ENCODE measurements at regions not wholly inside any gene's neighbourhood (a gene's known extent, or its start where the extent isn't known, plus 50 kb on each side); places are given as distances from the start of the nearest gene placed in this dataset.

DNA sequence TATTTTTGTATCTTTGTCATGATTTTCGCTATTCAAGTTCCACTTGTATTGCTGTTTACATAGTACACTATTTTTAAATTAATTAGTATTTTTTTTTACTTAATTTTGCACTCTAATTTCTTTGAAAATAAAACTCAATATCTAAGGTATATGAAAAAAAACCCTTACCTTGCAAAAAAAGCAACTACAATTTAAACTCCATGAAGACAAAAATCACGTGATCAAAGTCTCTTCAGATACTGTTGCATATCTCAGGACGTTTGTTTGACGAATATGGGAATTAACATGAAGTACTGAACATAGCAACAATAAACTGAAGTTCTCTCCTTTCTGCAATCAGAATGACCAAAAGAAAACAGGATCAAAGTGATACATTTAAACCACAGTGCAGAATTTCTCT, 968.4 kb upstream of the SEL1L start:
- peaks cover 7% of the 10 kb centered on the region for H3K9me3 ChIP-seq (ENCODE audit: severe bottlenecking)
- no peaks in the 10 kb centered on the region for H3K4me1 ChIP-seq (ENCODE audit: insufficient read depth, poor library complexity, severe bottlenecking)
- no peaks in the 10 kb centered on the region for H3K36me3 ChIP-seq (ENCODE audit: low read depth)
- TF ChIP-seq, protein P1, sequence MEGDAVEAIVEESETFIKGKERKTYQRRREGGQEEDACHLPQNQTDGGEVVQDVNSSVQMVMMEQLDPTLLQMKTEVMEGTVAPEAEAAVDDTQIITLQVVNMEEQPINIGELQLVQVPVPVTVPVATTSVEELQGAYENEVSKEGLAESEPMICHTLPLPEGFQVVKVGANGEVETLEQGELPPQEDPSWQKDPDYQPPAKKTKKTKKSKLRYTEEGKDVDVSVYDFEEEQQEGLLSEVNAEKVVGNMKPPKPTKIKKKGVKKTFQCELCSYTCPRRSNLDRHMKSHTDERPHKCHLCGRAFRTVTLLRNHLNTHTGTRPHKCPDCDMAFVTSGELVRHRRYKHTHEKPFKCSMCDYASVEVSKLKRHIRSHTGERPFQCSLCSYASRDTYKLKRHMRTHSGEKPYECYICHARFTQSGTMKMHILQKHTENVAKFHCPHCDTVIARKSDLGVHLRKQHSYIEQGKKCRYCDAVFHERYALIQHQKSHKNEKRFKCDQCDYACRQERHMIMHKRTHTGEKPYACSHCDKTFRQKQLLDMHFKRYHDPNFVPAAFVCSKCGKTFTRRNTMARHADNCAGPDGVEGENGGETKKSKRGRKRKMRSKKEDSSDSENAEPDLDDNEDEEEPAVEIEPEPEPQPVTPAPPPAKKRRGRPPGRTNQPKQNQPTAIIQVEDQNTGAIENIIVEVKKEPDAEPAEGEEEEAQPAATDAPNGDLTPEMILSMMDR (IDR thresholded peaks at IDR 0.05; ENCODE audit: poor library complexity, severe bottlenecking): no peak
- no peak overlapping the region for H3K4me3 ChIP-seq (ENCODE audit: severe bottlenecking)
- no peak for ATAC-seq (ENCODE audit: low read depth)
- DNase-seq (ENCODE audit: low spot score): no peak
- H3K27ac ChIP-seq (ENCODE audit: poor library complexity, severe bottlenecking): no peak overlapping the region
- H3K27me3 ChIP-seq (ENCODE audit: insufficient read depth, poor library complexity, severe bottlenecking): no peaks in the 10 kb centered on the region

DNA sequence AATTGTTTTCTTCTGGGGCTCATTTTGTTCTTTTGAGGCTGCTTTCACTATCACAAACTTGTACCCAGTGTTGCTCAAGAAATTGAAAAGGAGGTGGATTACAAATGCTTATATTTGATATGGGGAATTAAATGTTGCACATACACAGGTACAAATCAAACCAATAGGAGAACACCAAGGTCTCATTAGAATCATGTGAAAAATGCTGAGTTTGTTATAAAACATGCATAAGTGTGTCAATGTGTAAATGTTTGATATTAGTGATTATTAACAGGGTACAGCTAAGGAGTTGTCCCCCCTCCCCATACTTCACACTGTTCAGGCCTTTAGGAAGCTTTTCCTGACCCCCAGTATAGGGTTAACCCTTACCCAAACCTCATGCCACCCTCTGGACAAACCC, 971.2 kb upstream of the SEL1L start:
- TF ChIP-seq, protein P1 (IDR thresholded peaks at IDR 0.05; ENCODE audit: poor library complexity, severe bottlenecking): no peak
- no peak overlapping the region for H3K4me3 ChIP-seq (ENCODE audit: severe bottlenecking)
- no peak overlapping the region for H3K27ac ChIP-seq (ENCODE audit: poor library complexity, severe bottlenecking)
- DNase-seq (ENCODE audit: low spot score) (no peak), ATAC-seq (ENCODE audit: low read depth) (no peak)
- H3K4me1 ChIP-seq (ENCODE audit: insufficient read depth, poor library complexity, severe bottlenecking): no peaks in the 10 kb centered on the region
- H3K9me3 ChIP-seq (ENCODE audit: severe bottlenecking): peaks cover 8% of the 10 kb centered on the region
- H3K27me3 ChIP-seq (ENCODE audit: insufficient read depth, poor library complexity, severe bottlenecking): no peaks in the 10 kb centered on the region
- no peaks in the 10 kb centered on the region for H3K36me3 ChIP-seq (ENCODE audit: low read depth)

DNA sequence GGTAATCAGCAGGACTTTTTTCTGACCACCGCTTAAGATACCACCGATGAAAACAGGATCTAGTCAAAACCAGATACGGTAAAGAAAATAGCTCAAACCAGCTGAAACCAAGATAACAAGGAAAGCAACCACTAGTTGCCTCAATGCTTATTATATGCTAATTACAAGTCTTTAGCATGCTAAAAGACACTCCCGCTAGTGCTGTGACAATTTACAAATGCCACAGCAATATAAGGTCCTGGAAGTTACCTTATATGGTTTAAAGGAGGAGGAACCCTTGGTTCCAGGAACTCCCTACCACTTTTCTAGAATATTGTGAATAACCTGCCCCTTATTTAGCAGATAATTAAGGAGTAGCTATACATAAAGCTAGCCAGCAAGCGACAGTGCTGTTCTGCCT, 976.4 kb upstream of the SEL1L start:
- Histone ChIP-seq H3K36me3 (ENCODE audit: low read depth) (no peaks in the 10 kb centered on the region), H3K4me1 (ENCODE audit: insufficient read depth, poor library complexity, severe bottlenecking) (no peaks in the 10 kb centered on the region), H3K9me3 (ENCODE audit: severe bottlenecking) (peaks cover 5% of the 10 kb centered on the region), H3K27me3 (ENCODE audit: insufficient read depth, poor library complexity, severe bottlenecking) (no peaks in the 10 kb centered on the region), H3K27ac (ENCODE audit: poor library complexity, severe bottlenecking) (no peak overlapping the region), H3K4me3 (ENCODE audit: severe bottlenecking) (no peak overlapping the region)
- no peak for DNase-seq (ENCODE audit: low spot score)
- ATAC-seq (ENCODE audit: low read depth): no peak
- TF ChIP-seq, protein P1 (IDR thresholded peaks at IDR 0.05; ENCODE audit: poor library complexity, severe bottlenecking): no peak

DNA sequence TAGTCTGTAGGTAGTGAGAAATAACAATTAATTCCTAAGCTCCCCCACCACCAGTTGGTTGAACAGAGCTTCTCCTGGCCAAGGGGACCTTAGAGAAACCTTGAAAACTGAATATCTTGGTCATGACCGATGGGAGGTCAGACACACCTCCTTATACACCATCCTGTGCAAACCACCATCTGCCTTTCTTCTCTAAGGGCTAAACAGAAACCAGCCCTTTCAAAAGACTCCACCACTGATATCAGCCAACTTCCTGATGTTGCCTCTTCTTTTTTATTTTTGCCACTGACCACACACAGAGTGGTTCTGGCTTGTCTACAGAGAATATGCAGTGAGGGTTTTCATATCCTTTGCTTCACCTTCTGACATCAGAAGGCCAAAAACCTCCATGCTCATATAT, 977.7 kb upstream of the SEL1L start:
- no peak for DNase-seq (ENCODE audit: low spot score)
- Histone ChIP-seq H3K4me3 (ENCODE audit: severe bottlenecking) (no peak overlapping the region), H3K27ac (ENCODE audit: poor library complexity, severe bottlenecking) (no peak overlapping the region), H3K4me1 (ENCODE audit: insufficient read depth, poor library complexity, severe bottlenecking) (no peaks in the 10 kb centered on the region), H3K36me3 (ENCODE audit: low read depth) (no peaks in the 10 kb centered on the region), H3K27me3 (ENCODE audit: insufficient read depth, poor library complexity, severe bottlenecking) (no peaks in the 10 kb centered on the region), H3K9me3 (ENCODE audit: severe bottlenecking) (peaks cover 7% of the 10 kb centered on the region)
- ATAC-seq (ENCODE audit: low read depth): no peak
- TF ChIP-seq, protein P1 (IDR thresholded peaks at IDR 0.05; ENCODE audit: poor library complexity, severe bottlenecking): no peak

DNA sequence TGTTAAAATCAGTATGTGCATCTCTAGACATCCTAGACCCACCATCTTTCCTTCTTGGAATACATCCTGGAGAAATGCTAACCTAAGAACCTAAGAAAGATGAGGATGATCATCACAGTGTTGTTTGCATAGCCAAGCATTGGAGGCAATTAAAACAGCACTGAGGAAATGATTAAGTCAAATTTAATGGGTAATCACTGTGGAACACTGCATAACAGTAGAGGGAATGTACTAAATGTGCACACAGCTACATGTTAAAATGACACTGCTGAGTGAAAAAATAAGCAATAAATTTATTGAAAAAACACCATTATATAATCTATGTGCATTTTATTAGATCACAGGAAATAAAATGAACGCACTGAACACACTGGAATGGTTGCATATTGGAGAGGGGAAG, 987.1 kb upstream of the SEL1L start:
- TF ChIP-seq, protein P1 (IDR thresholded peaks at IDR 0.05; ENCODE audit: poor library complexity, severe bottlenecking): no peak
- Histone ChIP-seq H3K4me1 (ENCODE audit: insufficient read depth, poor library complexity, severe bottlenecking) (no peaks in the 10 kb centered on the region), H3K4me3 (ENCODE audit: severe bottlenecking) (no peak overlapping the region), H3K27me3 (ENCODE audit: insufficient read depth, poor library complexity, severe bottlenecking) (peaks cover 3% of the 10 kb centered on the region), H3K27ac (ENCODE audit: poor library complexity, severe bottlenecking) (no peak overlapping the region), H3K36me3 (ENCODE audit: low read depth) (no peaks in the 10 kb centered on the region), H3K9me3 (ENCODE audit: severe bottlenecking) (no peaks in the 10 kb centered on the region)
- ATAC-seq (ENCODE audit: low read depth) (no peak), DNase-seq (ENCODE audit: low spot score) (no peak)

Measured in RWPE2 (cell line).